MCF 10A (cell line): ENCODE measurements at regions not wholly inside any gene's neighbourhood (a gene's known extent, or its start where the extent isn't known, plus 50 kb on each side); places are given as distances from the start of the nearest gene placed in this dataset.
A peak's percentile ranks its signal among the peaks of the same experiment; 100 is the strongest.
"Not testable (repeated sequence)": the region's sequence is repeated elsewhere in the genome, so short reads cannot be mapped to it uniquely, and the experiment has no call there.

Source experiments
- BruUV-seq: library from RNA; stranded (reverse); fragments of 400-500 nt; replicated peaks from 2 replicates; lab custom pipeline; 2021; lab: Mats Ljungman, UMichigan
- CTCF ChIA-PET: fragments of 300-600 bp; sonication (Branson Sonifier 250); formaldehyde crosslinking; extraction: SDS; loops from one replicate; lab custom pipeline; 2021; ENCODE audit warnings: antibody characterized with exemption, inconsistent platforms; lab: Yijun Ruan, JAX
- POLR2A ChIA-PET: fragments of 300-600, 350-650 bp; sonication (Branson Sonifier 250); formaldehyde crosslinking; extraction: SDS; loops from one replicate; lab custom pipeline; 2020; ENCODE audit warnings: antibody characterized with exemption, inconsistent platforms; lab: Yijun Ruan, JAX
- DNase-seq: peaks from one replicate; pipeline ENCODE4 v3.0.0-alpha.2; 2018; ENCODE audit not compliant: unreplicated experiment
- H3K27ac Mint-ChIP-seq: one replicate; pipeline ENCODE4 v1.8.0; 2022; ENCODE audit warnings: mild to moderate bottlenecking, low read depth, mixed read lengths; ENCODE audit not compliant: unreplicated experiment
- H3K27me3 Mint-ChIP-seq: one replicate; pipeline ENCODE4 v1.8.0; 2022; ENCODE audit warnings: mixed read lengths; ENCODE audit not compliant: insufficient read depth, unreplicated experiment
- H3K36me3 Mint-ChIP-seq: one replicate; pipeline ENCODE4 v1.8.0; 2022; ENCODE audit warnings: mild to moderate bottlenecking, moderate library complexity, mixed read lengths; ENCODE audit not compliant: insufficient read depth, unreplicated experiment
- H3K4me1 Mint-ChIP-seq: one replicate; pipeline ENCODE4 v1.8.0; 2022; ENCODE audit warnings: mixed read lengths; ENCODE audit not compliant: insufficient read depth, unreplicated experiment
- H3K4me3 Mint-ChIP-seq: one replicate; pipeline ENCODE4 v1.8.0; 2022; ENCODE audit warnings: mild to moderate bottlenecking, moderate library complexity, mixed read lengths; ENCODE audit not compliant: unreplicated experiment
- H3K9me3 Mint-ChIP-seq: one replicate; pipeline ENCODE4 v1.8.0; 2022; ENCODE audit warnings: mixed read lengths; ENCODE audit not compliant: unreplicated experiment
- intact Hi-C: fragments of 100-400 bp; cut with micrococcal nuclease; formaldehyde crosslinking; loops from 2 replicates; pipeline ENCODE4 v1.14.1; 2022
- TF ChIP-seq, protein P1 (sequence below): fragments of 200-600 bp; IDR thresholded peaks from one replicate; pipeline ENCODE4 v1.8.0; 2022; ENCODE audit warnings: antibody characterized with exemption, mild to moderate bottlenecking; ENCODE audit not compliant: unreplicated experiment

DNA sequence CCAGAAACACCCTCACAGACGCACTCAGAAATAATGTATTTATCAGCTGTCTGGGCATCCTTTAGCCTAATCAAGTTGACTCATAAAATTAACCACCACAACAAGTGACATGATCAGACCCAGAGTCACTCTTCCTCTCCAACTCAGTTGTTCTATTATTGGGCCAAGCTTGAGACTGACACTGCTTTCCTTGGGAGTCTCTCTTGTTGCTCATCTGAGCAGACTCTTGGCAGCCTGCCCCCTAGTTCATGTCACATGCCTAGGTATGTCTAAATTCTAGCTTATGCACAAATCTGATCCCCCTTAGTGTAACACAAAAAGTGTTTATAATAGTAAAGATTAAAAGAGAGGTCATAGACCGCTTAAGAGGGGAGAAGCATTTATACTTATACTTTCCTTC is 72.6 kb upstream of the ADAMTS3 start:
- H3K4me1 Mint-ChIP-seq = no peaks in the 10 kb centered on the region
- no peaks in the 10 kb centered on the region for H3K36me3 Mint-ChIP-seq
- no peak overlapping the region for H3K27ac Mint-ChIP-seq
- H3K4me3 Mint-ChIP-seq = no peak overlapping the region
- CTCF ChIA-PET = no interaction called here
- BruUV-seq = no TSS peak
- peak; percentile 36 for DNase-seq
- TF ChIP-seq, protein P1, sequence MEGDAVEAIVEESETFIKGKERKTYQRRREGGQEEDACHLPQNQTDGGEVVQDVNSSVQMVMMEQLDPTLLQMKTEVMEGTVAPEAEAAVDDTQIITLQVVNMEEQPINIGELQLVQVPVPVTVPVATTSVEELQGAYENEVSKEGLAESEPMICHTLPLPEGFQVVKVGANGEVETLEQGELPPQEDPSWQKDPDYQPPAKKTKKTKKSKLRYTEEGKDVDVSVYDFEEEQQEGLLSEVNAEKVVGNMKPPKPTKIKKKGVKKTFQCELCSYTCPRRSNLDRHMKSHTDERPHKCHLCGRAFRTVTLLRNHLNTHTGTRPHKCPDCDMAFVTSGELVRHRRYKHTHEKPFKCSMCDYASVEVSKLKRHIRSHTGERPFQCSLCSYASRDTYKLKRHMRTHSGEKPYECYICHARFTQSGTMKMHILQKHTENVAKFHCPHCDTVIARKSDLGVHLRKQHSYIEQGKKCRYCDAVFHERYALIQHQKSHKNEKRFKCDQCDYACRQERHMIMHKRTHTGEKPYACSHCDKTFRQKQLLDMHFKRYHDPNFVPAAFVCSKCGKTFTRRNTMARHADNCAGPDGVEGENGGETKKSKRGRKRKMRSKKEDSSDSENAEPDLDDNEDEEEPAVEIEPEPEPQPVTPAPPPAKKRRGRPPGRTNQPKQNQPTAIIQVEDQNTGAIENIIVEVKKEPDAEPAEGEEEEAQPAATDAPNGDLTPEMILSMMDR = no peak
- intact Hi-C loops = no loop called here
- H3K9me3 Mint-ChIP-seq = no peaks in the 10 kb centered on the region
- H3K27me3 Mint-ChIP-seq = no peaks in the 10 kb centered on the region
- POLR2A ChIA-PET = interaction anchor here (1.1 kb wide), 1 partner anchor 141 kb away, joined by 3 read pairs; no protein-coding TSS in a partner anchor

DNA sequence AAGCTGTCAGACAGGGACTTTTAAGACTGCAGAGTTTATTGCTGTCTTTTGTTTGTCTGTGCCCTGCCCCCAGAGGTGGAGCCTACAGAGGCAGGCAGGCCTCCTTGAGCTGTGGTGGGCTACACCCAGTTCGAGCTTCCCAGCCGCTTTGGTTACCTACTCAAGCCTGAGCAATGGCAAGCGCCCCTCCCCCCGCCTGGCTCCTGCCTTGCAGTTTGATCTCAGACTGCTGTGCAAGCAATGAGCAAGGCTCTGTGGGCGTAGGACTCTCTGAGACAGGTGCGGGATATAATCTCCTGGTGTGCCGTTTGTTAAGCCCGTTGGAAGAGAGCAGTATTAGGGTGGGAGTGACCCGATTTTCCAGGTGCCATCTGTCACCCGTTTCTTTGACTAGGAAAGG is 67.8 kb upstream of the ADAMTS3 start:
- H3K27ac Mint-ChIP-seq = not testable (repeated sequence)

DNA sequence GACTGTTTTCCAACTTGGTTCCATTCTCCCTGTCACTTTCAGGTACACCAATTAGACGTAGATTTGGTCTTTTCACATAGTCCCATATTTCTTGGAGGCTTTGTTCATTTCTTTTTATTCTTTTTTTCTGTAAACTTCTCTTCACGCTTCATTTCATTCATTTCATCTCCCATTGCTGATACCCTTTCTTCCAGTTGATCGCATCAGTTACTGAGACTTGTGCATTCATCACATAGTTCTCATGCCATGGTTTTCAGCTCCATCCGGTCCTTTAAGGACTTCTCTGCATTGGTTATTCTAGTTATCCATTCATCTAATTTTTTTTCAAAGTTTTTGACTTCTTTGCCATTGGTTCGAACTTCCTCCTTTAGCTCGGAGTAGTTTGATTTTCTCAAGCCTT is 66.9 kb upstream of the ADAMTS3 start:
- H3K36me3 Mint-ChIP-seq, H3K27ac Mint-ChIP-seq, POLR2A ChIA-PET, CTCF ChIA-PET, intact Hi-C loops, H3K4me1 Mint-ChIP-seq, DNase-seq, BruUV-seq, H3K9me3 Mint-ChIP-seq, H3K4me3 Mint-ChIP-seq: not testable (repeated sequence)
- H3K27me3 Mint-ChIP-seq = peaks cover 29% of the 10 kb centered on the region

More for the DNA sequence above, 67.8 kb upstream of the ADAMTS3 start:
- CTCF ChIA-PET, H3K36me3 Mint-ChIP-seq, H3K4me1 Mint-ChIP-seq, POLR2A ChIA-PET, BruUV-seq, DNase-seq, intact Hi-C loops, H3K4me3 Mint-ChIP-seq, H3K9me3 Mint-ChIP-seq: not testable (repeated sequence)
- H3K27me3 Mint-ChIP-seq = peaks cover 29% of the 10 kb centered on the region

DNA sequence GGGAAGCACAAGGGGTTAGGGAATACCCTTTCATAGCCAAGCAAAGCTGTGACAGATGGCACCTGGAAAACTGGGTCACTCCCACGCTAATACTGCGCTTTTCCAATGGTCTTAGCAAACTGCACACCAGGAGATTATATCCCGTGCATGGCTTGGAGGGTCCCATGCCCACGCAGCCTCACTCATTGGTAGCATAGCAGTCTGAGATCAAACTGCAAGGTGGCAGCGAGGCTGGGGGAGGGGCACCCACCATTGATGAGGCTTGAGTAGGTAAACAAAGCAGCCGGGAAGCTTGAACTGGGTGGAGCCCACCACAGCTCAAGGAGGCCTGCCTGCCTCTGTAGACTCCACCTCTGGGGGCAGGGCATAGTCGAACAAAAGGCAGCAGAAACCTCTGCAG is 63.2 kb upstream of the ADAMTS3 start:
- Mint-ChIP-seq H3K27me3 (peaks cover 29% of the 10 kb centered on the region), H3K4me1 (peaks cover 28% of the 10 kb centered on the region)
- POLR2A ChIA-PET, BruUV-seq, H3K4me3 Mint-ChIP-seq, DNase-seq, H3K9me3 Mint-ChIP-seq, intact Hi-C loops, H3K36me3 Mint-ChIP-seq, H3K27ac Mint-ChIP-seq: not testable (repeated sequence)
- CTCF ChIA-PET = interaction anchor here (0.7 kb wide), 1 partner anchor 218 kb away, joined by 3 read pairs; no protein-coding TSS in a partner anchor

DNA sequence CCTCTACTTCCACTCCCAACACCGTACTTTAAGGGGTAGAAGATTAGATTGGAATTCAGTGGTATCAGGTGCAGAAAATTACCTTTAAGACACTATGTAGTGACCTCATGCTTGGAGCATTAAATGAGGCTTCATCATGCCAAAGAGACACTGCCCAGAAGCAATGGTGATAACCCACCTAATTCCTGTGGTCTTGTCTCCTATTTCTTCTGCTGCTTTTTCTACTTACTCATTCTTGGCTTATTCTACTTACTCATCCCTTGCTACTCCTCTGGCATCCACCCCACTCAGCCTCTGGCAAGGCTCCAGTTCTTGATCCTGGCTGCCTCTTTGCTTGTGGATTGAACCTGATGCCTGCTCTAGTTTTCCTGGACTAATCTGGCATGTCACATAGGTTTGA is 62.3 kb upstream of the ADAMTS3 start:
- Mint-ChIP-seq H3K4me1 (peaks cover 28% of the 10 kb centered on the region), H3K36me3 (no peaks in the 10 kb centered on the region), H3K4me3 (no peak overlapping the region), H3K27ac (no peak overlapping the region), H3K9me3 (no peaks in the 10 kb centered on the region), H3K27me3 (peaks cover 29% of the 10 kb centered on the region)
- peak; percentile 95 for DNase-seq
- no TSS peak for BruUV-seq
- ChIA-PET POLR2A (interaction anchor here (0.6 kb wide), 1 partner anchor 38 kb away, joined by 3 read pairs; no protein-coding TSS in a partner anchor), CTCF (interaction anchor here (0.6 kb wide), 1 partner anchor 136 kb away, joined by 3 read pairs; no protein-coding TSS in a partner anchor)
- intact Hi-C loops = no loop called here
- TF ChIP-seq, protein P1 = no peak
